HG03060 (cell line): ENCODE measurements at regions not wholly inside any gene's neighbourhood (a gene's known extent, or its start where the extent isn't known, plus 50 kb on each side); places are given as distances from the start of the nearest gene placed in this dataset.

Experiments used
- ATAC-seq: cut with Tn5 transposase; IDR thresholded peaks from one replicate; pipeline ENCODE4 v1.9.1; 2021; ENCODE audit warnings: low read depth, moderate number of reproducible peaks; ENCODE audit not compliant: unreplicated experiment

DNA sequence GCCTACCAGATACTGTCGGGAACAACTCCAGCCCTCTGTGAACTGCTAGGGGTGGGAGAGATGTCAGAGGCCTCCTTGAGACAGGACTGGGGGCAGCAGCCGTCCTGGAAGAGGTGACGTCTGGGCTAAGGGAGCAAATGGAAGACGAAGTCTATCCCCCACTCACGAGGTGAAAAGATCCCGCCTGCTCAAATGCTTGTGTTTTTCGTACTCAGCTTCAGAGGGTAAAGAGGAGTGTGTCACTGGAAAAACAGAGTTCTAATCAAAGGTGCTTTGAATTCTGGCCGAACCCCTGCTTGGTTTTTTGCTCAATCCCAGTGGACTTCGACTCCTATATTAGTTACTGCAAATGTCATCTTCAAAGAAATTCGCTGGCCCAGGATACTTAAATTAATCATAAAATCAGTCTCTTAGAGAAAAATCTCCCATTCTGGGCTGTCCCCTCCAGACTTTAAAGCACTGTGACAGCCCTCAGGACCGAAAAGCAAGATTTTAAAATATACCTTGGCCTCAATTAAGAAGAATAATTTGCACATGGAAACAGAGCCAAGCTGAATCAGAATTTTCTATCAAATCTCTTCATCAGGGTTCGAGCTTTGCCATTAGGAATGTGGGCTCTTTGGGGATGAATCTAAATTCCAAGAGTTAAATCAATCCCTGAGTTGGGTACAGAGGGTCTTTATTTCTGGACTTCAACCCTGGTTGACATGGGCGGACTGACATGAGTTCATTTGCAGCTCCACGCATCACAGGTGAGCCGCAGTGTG is 61.8 kb upstream of the AFDN start:
- no peak for ATAC-seq

DNA sequence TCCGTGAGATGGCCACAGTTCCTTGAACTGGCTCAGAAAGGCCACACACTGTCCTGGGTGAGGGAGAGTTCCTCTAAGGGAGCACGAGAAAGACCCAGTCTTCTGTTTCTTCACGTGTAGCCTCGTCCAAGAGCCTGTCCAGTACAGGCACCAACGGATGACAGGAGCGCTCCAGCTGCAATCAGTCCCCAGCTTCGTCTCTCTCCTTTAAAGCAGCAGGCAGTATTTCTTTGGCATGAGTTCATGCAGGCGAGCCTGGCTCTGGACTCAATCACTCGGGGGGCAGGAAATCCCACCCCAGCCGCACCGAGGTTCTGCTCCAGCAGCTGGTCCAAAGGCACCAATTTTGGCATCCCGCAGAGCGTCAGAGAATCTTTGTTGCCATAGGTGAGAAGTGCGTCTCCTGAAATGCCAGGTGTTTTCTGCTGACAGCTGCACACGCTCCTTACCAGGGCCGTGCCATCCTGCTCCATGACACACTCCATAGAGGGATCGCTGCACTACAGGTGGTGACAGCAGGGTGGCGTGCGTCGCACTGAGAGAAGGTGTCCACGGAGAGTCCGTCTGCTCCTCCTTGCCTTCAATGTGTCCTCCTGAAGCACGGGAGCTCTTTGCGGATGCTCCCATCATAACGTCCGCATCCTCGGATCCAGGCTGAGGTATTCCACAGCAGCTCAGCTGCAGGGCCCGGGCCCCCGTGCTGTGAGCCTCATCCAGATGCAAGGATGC is 59.6 kb upstream of the AFDN start:
- no peak for ATAC-seq

- no peak for ATAC-seq
Observed at GRCh38 chr6:167767715-167768107, 59.0 kb upstream of the AFDN start.

DNA sequence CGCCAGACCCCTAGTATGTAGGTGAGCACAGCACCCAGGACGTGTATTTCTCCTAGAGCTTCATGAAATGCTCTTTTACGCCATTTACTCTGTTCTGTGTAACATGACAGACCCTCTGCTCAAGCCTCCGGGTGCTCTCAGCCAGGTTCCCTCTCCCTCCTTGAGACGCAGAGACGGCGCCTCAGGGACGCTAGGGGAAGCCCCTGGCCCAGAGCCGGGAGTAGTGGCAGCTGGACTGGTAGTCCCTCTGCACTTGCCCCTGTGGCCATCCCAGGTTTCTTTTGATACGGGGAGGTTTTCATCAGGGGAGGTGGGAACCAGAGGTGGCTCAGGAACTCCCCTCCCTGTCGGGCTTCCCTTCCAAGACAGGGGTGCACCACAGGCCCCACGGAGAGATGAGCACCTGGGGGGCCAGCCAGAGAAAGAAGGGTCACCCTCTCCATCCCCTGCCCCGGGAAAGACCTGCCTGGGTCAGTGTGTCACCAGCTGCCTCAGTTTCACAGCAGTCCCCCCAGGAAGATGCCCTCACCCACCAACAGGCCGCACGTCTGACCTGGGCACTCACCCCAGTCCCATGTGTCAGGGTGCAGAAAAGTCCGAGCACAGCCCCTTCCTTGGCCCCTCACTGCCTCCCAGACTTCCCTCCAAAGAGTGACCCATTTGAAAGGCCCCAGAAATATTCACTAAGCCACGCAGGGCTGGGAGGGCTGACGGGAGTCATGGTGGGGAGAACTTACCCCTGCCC is 58.1 kb upstream of the AFDN start:
- ATAC-seq, result no peak

DNA sequence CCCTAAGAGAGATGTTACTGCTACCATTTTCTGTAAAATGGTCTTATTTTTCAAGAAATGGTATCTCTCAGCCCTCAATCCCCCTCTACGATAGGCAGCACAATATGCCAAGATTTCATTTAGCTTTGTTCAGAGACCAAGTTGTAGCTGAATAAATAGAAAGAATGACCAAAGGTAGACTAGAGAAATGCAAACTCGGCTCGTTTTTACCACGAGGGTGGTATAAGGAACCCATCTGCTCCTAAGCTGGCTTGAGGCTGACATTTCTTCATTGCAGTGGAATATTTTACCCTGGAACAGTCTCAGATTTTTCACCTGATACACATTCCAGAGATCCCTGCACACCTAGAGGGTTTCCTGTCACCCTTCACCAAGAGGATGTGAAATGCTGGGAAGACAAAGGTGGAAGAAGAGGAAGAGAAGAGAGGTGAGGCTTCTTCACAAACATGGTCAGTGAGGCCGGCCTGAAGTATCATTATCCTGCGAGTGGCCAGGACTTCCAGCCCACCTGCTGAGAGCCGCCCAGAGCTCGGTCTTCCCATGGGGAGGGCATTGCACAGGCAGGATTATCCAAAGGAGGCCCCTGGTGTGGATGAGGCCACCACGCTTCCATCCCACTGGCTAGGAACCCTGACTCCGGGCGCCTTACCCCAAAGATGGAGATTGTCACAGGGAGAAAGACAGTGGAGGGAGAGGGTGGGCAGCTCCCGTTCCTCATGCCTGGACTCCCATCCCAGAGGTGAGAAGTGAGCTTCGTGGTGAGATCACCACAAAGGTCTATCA is 57.1 kb upstream of the AFDN start:
- no peak for ATAC-seq

DNA sequence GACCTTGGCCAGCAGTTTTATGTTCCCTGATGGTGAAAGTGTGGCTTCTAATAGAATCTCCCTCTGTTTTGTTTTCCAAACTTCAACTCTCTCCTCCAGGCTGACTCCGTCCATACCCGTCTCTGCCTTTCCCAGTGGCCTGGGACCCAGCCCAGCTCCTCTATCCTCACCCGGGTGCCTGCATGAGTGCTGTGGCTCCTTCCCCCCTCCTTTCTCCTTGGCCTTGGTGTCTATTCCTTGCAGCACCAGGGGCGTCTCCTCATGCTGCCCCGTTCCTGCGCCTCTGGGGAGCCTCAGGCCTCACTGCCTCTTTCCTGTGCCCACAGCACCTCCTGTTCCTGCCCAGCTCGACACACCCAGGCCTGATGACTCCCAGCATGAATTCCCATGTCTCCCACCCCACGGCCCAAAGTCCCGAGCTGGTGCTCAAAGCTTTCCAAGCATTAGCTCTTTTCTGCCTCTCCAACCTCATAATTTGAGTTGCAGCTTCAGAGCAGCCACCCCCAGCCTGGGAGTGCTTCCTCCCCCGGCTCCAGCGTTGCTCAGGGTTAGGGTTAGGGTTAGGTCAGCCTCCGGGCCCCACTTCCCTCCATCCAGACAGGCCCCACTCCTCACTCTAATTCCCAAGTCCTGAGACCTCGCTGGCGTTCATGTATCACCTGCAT is 56.3 kb upstream of the AFDN start:
- no peak for ATAC-seq

- ATAC-seq, result no peak
Observed at GRCh38 chr6:167774881-167775280, 51.8 kb upstream of the AFDN start.

GRCh38 chr6:167776906-167777627 is 49.6 kb upstream of the AFDN start:
- no peak for ATAC-seq
